NCI-H748 treated with DMSO at 0.1 percent for 48 hours (cell line): ENCODE measurements at regions not wholly inside any gene's neighbourhood (a gene's known extent, or its start where the extent isn't known, plus 50 kb on each side); places are given as distances from the start of the nearest gene placed in this dataset.
A peak's percentile ranks its signal among the peaks of the same experiment; 100 is the strongest.
"Not testable (repeated sequence)": the region's sequence is repeated elsewhere in the genome, so short reads cannot be mapped to it uniquely, and the experiment has no call there.

Source experiments
- DNase-seq: peaks from one replicate; lab custom pipeline; 2025; lab: John Stamatoyannopoulos, UW

DNA sequence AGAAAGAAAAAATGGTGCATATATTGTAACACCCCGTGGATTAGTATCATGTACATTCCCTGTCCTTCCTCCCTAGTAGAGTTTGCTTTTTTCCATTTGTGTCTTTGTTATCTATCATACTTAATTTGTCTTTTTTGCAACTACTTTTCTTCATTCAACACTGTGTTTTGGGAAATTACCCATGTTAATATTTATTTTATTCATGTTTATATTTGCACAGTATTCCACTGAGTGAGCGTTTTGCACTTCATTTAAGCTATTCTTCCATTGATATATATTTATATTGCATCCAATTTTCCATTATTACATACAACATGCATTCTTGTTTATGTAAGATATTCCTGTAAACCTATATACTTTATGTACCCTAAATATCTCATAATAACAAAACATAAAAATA is 57.6 kb upstream of the FAM171A1 start:
- DNase-seq, result no peak

DNA sequence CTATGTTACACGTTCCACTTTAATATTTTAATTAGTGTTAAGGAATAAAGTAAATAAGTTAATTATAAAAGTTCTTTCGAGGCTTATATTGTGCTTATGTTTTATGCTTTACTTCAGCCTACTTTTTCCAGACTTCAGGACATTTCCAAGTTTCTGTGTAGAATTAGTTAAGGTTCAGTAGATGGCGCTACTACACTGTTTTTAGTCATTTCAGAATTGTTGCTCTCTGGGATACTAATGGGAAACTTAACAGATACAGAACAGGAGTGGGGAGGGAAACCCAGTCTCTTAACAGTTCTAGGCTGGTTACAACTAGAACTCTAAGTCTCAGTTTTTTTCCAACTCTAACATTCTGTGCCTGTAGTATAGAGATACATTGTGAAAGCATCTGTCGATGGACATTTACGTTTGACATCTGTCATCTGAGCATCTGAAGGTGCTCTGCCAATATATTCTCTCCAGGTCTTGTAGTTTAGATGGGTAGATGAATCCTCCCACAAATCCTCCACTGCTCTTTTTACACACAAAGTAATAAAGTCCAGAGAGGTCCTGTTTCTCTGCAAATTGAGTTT is 56.8 kb upstream of the FAM171A1 start:
- DNase-seq, result peak; percentile 48

DNA sequence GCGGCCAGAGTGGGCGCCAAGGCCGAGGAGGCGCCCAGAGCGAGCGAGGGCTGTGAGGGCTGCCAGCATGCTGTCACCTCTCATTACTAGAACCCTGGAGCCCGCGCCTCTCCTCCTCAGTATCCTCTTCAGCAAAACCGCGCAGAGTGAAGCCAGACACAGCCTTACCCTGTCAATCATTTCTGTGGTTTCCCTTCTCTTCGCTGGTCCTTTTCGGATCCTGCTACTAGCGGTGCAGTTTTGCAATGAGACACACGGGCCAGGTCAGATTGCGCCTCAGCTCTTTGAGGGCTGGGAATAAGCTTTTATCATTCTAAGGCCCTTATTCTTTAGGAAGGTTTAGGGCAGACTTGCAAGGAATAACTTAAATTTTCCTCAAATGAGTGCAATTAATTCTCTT is 55.5 kb upstream of the FAM171A1 start:
- DNase-seq, result no peak

DNA sequence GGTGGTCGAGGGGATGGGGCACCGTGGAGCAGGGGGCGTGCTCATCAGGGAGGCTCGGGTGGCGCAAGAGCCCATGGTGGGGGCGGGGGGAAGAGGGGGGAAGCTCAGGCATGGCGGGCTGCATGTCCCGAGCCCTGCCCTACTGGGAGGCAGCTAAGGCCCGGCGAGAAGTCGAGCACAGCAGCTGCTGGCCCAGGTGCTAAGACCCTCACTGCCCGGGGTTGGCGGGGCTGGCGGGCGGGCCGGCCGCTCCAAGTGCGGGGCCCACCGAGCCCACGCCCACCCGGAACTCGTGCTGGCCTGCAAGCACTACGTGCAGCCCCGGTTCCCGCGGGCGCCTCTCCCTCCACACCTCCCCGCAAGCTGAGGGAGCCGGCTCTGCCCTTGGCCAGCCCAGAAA is 55.0 kb upstream of the FAM171A1 start:
- DNase-seq, result no peak

DNA sequence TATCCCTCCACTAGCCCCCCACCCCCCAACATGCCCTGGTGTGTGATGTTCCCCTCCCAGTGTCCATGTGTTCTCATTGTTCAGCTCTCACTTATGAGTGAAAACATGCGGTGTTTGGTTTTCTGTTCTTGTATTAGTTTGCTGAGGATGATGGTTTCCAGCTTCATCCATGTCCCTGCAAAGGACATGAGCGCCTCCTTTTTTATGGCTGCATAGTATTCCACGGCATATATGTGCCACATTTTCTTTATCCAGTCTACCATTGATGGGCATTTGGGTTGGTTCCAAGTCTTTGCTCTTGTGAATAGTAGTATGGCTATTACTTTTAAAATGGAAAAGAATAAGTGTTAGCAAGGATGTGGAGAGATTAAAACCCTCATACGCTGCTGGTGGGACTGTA is 50.8 kb upstream of the FAM171A1 start:
- DNase-seq, result not testable (repeated sequence)
